Calu3 (cell line): ENCODE measurements at regions not wholly inside any gene's neighbourhood (a gene's known extent, or its start where the extent isn't known, plus 50 kb on each side); places are given as distances from the start of the nearest gene placed in this dataset.

ENCODE experiments used
- BruUV-seq: library from RNA; stranded (reverse); fragments of 400-500 nt; replicated peaks from 2 replicates; lab custom pipeline; 2021; lab: Mats Ljungman, UMichigan
- CTCF ChIA-PET: fragments of 300-600 bp; sonication (Branson Sonifier 250); formaldehyde crosslinking; loops from one replicate; lab custom pipeline; 2022; ENCODE audit warnings: antibody characterized with exemption; lab: Charles Lee
- DNase-seq: peaks from one replicate; pipeline ENCODE4 v3.0.0; 2022
- H3K27ac Mint-ChIP-seq: one replicate; pipeline ENCODE4 v1.8.0; 2022; ENCODE audit warnings: mixed read lengths; ENCODE audit not compliant: unreplicated experiment
- H3K27me3 Mint-ChIP-seq: one replicate; pipeline ENCODE4 v1.8.0; 2022; ENCODE audit warnings: mixed read lengths; ENCODE audit not compliant: unreplicated experiment
- H3K36me3 Mint-ChIP-seq: one replicate; pipeline ENCODE4 v1.8.0; 2022; ENCODE audit warnings: mild to moderate bottlenecking, moderate library complexity, mixed read lengths; ENCODE audit not compliant: insufficient read depth, unreplicated experiment
- H3K4me1 Mint-ChIP-seq: one replicate; pipeline ENCODE4 v1.8.0; 2022; ENCODE audit warnings: mild to moderate bottlenecking, low read depth, mixed read lengths; ENCODE audit not compliant: unreplicated experiment
- H3K4me3 Mint-ChIP-seq: one replicate; pipeline ENCODE4 v1.8.0; 2022; ENCODE audit warnings: mild to moderate bottlenecking, low read depth, moderate library complexity, mixed read lengths; ENCODE audit not compliant: unreplicated experiment
- H3K9me3 Mint-ChIP-seq: one replicate; pipeline ENCODE4 v1.8.0; 2022; ENCODE audit warnings: low read depth, mixed read lengths; ENCODE audit not compliant: unreplicated experiment
- intact Hi-C: fragments of 100-400 bp; cut with micrococcal nuclease; formaldehyde crosslinking; loops from one replicate; pipeline ENCODE4 v1.10.0; 2022; ENCODE audit not compliant: unreplicated experiment
- TF ChIP-seq, protein P1 (sequence below): fragments of 200-600 bp; IDR thresholded peaks from one replicate; pipeline ENCODE4 v1.8.0; 2022; ENCODE audit warnings: antibody characterized with exemption; ENCODE audit not compliant: unreplicated experiment

DNA sequence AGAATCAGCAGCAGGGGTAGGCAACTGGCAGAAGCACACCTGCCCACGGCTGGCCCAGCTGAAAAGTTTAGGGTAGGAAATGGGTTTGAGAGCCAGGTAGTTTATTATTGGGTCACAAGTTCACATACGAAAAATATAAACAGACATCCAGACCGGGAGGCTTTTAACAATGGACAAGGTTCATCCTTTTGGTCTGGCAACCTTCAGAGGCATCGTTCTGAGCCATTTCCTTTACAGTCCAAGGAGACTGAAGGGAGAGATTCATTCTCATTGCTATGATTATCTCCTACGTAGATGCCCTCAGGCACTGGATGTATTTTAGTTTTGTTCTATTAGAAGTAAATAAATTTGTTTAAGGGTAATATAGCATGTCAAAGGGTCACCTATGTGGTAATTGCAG is 248.0 kb upstream of the THBS1 start:
- TF ChIP-seq, protein P1, sequence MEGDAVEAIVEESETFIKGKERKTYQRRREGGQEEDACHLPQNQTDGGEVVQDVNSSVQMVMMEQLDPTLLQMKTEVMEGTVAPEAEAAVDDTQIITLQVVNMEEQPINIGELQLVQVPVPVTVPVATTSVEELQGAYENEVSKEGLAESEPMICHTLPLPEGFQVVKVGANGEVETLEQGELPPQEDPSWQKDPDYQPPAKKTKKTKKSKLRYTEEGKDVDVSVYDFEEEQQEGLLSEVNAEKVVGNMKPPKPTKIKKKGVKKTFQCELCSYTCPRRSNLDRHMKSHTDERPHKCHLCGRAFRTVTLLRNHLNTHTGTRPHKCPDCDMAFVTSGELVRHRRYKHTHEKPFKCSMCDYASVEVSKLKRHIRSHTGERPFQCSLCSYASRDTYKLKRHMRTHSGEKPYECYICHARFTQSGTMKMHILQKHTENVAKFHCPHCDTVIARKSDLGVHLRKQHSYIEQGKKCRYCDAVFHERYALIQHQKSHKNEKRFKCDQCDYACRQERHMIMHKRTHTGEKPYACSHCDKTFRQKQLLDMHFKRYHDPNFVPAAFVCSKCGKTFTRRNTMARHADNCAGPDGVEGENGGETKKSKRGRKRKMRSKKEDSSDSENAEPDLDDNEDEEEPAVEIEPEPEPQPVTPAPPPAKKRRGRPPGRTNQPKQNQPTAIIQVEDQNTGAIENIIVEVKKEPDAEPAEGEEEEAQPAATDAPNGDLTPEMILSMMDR = no peak
- Mint-ChIP-seq H3K4me1 (peaks cover 7% of the 10 kb centered on the region), H3K4me3 (no peak overlapping the region), H3K9me3 (no peaks in the 10 kb centered on the region), H3K27me3 (no peaks in the 10 kb centered on the region), H3K36me3 (no peaks in the 10 kb centered on the region), H3K27ac (no peak overlapping the region)
- intact Hi-C loops = no loop called here
- CTCF ChIA-PET = interaction anchor here (0.6 kb wide), 1 partner anchor 1380 kb away, joined by 3 read pairs; no protein-coding TSS in a partner anchor
- DNase-seq = no peak
- BruUV-seq = no TSS peak

DNA sequence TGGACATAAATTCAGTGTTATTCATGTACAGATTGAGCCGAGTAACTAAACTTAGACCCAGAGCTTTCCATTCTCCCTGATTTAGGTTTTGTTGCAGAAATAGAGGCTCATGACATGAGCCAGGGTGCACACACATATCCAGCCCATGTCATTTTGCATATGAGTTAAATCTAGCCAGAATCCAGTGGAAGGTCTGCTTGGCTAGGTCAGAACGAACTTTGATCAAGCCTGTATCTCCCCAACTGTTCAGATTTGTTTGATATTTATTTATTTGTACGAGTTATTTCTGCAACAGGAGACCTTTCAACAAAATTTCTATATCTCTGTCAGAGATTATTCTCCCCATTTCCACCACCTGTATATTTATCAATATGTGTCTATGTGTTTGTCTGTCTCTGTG is 247.5 kb upstream of the THBS1 start:
- CTCF ChIA-PET = interaction anchor here (0.6 kb wide), 1 partner anchor 1379 kb away, joined by 3 read pairs; no protein-coding TSS in a partner anchor
- no TSS peak for BruUV-seq

DNA sequence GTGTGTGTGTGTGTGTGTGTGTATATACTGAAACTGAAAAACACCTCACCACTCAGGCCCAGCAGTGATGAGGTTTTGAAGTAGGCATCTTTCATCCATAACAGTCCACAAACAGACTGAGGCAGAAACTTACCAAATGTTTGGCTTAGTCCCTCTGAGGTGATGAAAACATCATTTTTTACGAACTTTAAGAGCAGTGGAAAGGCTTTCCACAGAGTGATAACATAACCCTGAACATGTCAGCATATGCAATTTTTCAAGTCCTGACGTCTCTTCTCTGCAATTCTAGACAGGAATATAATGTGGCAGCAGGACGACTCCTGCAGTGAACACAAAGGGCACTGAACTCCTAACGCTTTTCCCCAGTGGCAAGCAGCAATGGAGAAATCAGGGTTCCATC is 247.0 kb upstream of the THBS1 start:
- TF ChIP-seq, protein P1 = no peak
- Mint-ChIP-seq H3K4me1 (peaks cover 17% of the 10 kb centered on the region), H3K27ac (no peak overlapping the region), H3K4me3 (no peak overlapping the region), H3K36me3 (no peaks in the 10 kb centered on the region), H3K9me3 (no peaks in the 10 kb centered on the region), H3K27me3 (no peaks in the 10 kb centered on the region)
- CTCF ChIA-PET = no interaction called here
- no TSS peak for BruUV-seq
- intact Hi-C loops = no loop called here
- no peak for DNase-seq

More for the DNA sequence above, 247.5 kb upstream of the THBS1 start:
- Mint-ChIP-seq H3K27ac (no peak overlapping the region), H3K27me3 (no peaks in the 10 kb centered on the region), H3K4me1 (peaks cover 13% of the 10 kb centered on the region), H3K9me3 (no peaks in the 10 kb centered on the region), H3K4me3 (no peak overlapping the region), H3K36me3 (no peaks in the 10 kb centered on the region)
- TF ChIP-seq, protein P1 = no peak
- intact Hi-C loops = no loop called here
- no peak for DNase-seq

DNA sequence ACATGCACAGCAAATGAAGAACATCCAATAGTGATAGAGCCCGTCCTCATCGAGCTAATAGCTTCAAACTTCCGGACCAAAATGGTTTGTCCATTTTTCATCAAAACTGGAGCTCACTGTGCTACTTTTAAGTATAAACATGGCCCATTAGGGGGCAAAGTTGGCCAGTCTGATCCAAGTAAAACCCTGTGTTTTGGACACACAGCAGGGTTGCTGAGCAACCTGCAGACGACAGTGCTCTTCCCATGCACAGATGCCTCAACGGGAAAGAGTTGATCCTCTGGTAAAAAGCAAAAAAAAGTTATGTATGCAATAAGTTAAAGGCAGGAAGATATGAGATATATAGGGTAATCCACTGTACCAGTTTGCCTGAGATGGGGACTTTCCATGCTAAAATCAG is 244.0 kb upstream of the THBS1 start:
- no peak overlapping the region for H3K4me3 Mint-ChIP-seq
- H3K27me3 Mint-ChIP-seq = no peaks in the 10 kb centered on the region
- H3K27ac Mint-ChIP-seq = no peak overlapping the region
- intact Hi-C loops = no loop called here
- BruUV-seq = no TSS peak
- no peak for DNase-seq
- CTCF ChIA-PET = interaction anchor here (0.6 kb wide), 1 partner anchor 1061 kb away, joined by 5 read pairs; no protein-coding TSS in a partner anchor
- no peaks in the 10 kb centered on the region for H3K36me3 Mint-ChIP-seq
- H3K4me1 Mint-ChIP-seq = peaks cover 17% of the 10 kb centered on the region
- H3K9me3 Mint-ChIP-seq = no peaks in the 10 kb centered on the region
- TF ChIP-seq, protein P1 = no peak
